ENCODE measurements at regions not wholly inside any gene's neighbourhood (a gene's known extent, or its start where the extent isn't known, plus 50 kb on each side); places are given as distances from the start of the nearest gene placed in this dataset.

- no peak overlapping the region for H3K4me3 ChIP-seq (replicated peaks in 1 of 2; ENCODE audit: low read depth in 1 of 2, low read length in 2 of 2)
- H4K20me1 ChIP-seq (ENCODE audit: insufficient read depth) = no peaks in the 10 kb centered on the region
- H2AFZ ChIP-seq (ENCODE audit: low read depth, low read length, poor library complexity, severe bottlenecking) = no peak overlapping the region
- DNase-seq (ENCODE audit: low read depth, low spot score) (no peak), ATAC-seq (no peak)
- intact Hi-C loops (cut with micrococcal nuclease) = no loop called here
- H3K36me3 ChIP-seq (ENCODE audit: control insufficient read depth in 1 of 2, insufficient read depth in 2 of 2, low read length in 2 of 2) = no peaks in the 10 kb centered on the region
- H3K27me3 ChIP-seq (ENCODE audit: insufficient read depth, low read length) = peaks cover 14% of the 10 kb centered on the region
- no peaks in the 10 kb centered on the region for H3K9me3 ChIP-seq (ENCODE audit: control insufficient read depth in 1 of 2, insufficient read depth in 1 of 2, low read depth in 1 of 2, low read length in 2 of 2)
- H3K9me2 ChIP-seq (ENCODE audit: insufficient read depth) = no peaks in the 10 kb centered on the region
- H3K9ac ChIP-seq (ENCODE audit: low read length) = no peak overlapping the region
- no TSS peak for BruUV-seq (replicated peaks)
- ChIA-PET CTCF (no interaction called here), POLR2A (no interaction called here), RAD21 (ENCODE audit: low non-redundant PET in 1 of 2, low total read pairs in 2 of 2, uncharacterized antibody in 2 of 2, unreplicated experiment in 2 of 2) (no interaction called here)
- TF ChIP-seq ZFX (IDR thresholded peaks at IDR 0.05) = no peak
- no peak for TF ChIP-seq EZH2phosphoT487 (IDR thresholded peaks at IDR 0.05; ENCODE audit: borderline replicate concordance)
- TF ChIP-seq MAX (IDR thresholded peaks at IDR 0.05) = no peak
- TF ChIP-seq SRF (IDR thresholded peaks at IDR 0.05; ENCODE audit: low read depth) = no peak
- no peak overlapping the region for H3K27ac ChIP-seq (ENCODE audit: low read depth, low read length)
- H3K79me2 ChIP-seq (ENCODE audit: insufficient read depth, low read length) = no peaks in the 10 kb centered on the region
- H3K4me1 ChIP-seq (ENCODE audit: control insufficient read depth in 1 of 2, insufficient read depth in 2 of 2, low read length in 2 of 2) = no peaks in the 10 kb centered on the region
- no peak overlapping the region for H3K4me2 ChIP-seq (ENCODE audit: low read length)
These were observed 95.1 kb upstream of the RFX8 start for GRCh38 chr2:101569886-101570520.

- ATAC-seq (no peak), DNase-seq (ENCODE audit: low read depth, low spot score) (no peak)
- Histone ChIP-seq H3K9me3 (ENCODE audit: control insufficient read depth in 1 of 2, insufficient read depth in 1 of 2, low read depth in 1 of 2, low read length in 2 of 2) (no peaks in the 10 kb centered on the region), H3K4me3 (replicated peaks in 1 of 2; ENCODE audit: low read depth in 1 of 2, low read length in 2 of 2) (no peak overlapping the region), H3K27ac (ENCODE audit: low read depth, low read length) (no peak overlapping the region), H3K79me2 (ENCODE audit: insufficient read depth, low read length) (no peaks in the 10 kb centered on the region), H2AFZ (ENCODE audit: low read depth, low read length, poor library complexity, severe bottlenecking) (no peak overlapping the region), H3K36me3 (ENCODE audit: control insufficient read depth in 1 of 2, insufficient read depth in 2 of 2, low read length in 2 of 2) (no peaks in the 10 kb centered on the region), H3K4me2 (ENCODE audit: low read length) (no peak overlapping the region), H3K9me2 (ENCODE audit: insufficient read depth) (no peaks in the 10 kb centered on the region), H3K4me1 (ENCODE audit: control insufficient read depth in 1 of 2, insufficient read depth in 2 of 2, low read length in 2 of 2) (no peaks in the 10 kb centered on the region), H4K20me1 (ENCODE audit: insufficient read depth) (no peaks in the 10 kb centered on the region), H3K27me3 (ENCODE audit: insufficient read depth, low read length) (peaks cover 16% of the 10 kb centered on the region), H3K9ac (ENCODE audit: low read length) (no peak overlapping the region)
- no peak for TF ChIP-seq EZH2 (IDR thresholded peaks at IDR 0.05)
- TF ChIP-seq EZH2phosphoT487 (IDR thresholded peaks at IDR 0.05; ENCODE audit: borderline replicate concordance) = no peak
- CTCF ChIA-PET = no interaction called here
- POLR2A ChIA-PET = no interaction called here
- intact Hi-C loops (cut with micrococcal nuclease) = no loop called here
- RAD21 ChIA-PET (ENCODE audit: low non-redundant PET in 1 of 2, low total read pairs in 2 of 2, uncharacterized antibody in 2 of 2, unreplicated experiment in 2 of 2) = interaction anchor here in 1 of 2 experiments (0.7 kb wide), 1 partner anchor 330 kb away, joined by 6 read pairs; no protein-coding TSS in a partner anchor
- BruUV-seq (replicated peaks) = no TSS peak
These were observed 94.1 kb upstream of the RFX8 start for GRCh38 chr2:101568969-101569368.

All from HCT116 (cell line).